T47D (cell line): ENCODE measurements at regions not wholly inside any gene's neighbourhood (a gene's known extent, or its start where the extent isn't known, plus 50 kb on each side); places are given as distances from the start of the nearest gene placed in this dataset.
A peak's percentile ranks its signal among the peaks of the same experiment; 100 is the strongest.
"Not testable (repeated sequence)": the region's sequence is repeated elsewhere in the genome, so short reads cannot be mapped to it uniquely, and the experiment has no call there.

Experiments used
- DNase-seq, 2 experiments: peaks; one replicate each; pipeline versions ENCODE4 v3.0.0 to v3.0.0-alpha.2; 2011 to 2012; ENCODE audit warnings: low read depth in 1 of 2, low spot score in 1 of 2
- JUND ChIP-seq: IDR thresholded peaks from 2 replicates; pipeline ENCODE4 v1.6.1; 2012; ENCODE audit warnings: low read depth
- in situ Hi-C: cut with HindIII; loops from 2 replicates; pipeline ENCODE4 v1.10.0; 2016; ENCODE audit warnings: low sequenced_read_pairs, low pct_unique_long_range_greater_than_20kb

GRCh38 chr2:89058616-89059015 lies 367.1 kb downstream of the RPIA start:
- in situ Hi-C loops, DNase-seq: not testable (repeated sequence)

- in situ Hi-C loops: not testable (repeated sequence)
Measured at GRCh38 chr2:89061174-89061573, 369.7 kb downstream of the RPIA start.

GRCh38 chr2:89076771-89077170 lies 385.3 kb downstream of the RPIA start:
- DNase-seq, in situ Hi-C loops: not testable (repeated sequence)

More at GRCh38 chr2:89061174-89061573, 369.7 kb downstream of the RPIA start:
- DNase-seq: not testable (repeated sequence)

- TF ChIP-seq JUND: 0 out of 2 replicates have a peak, but pooled peaks have one; percentile 26
- in situ Hi-C loops: not testable (repeated sequence)
- peak in 1 of 2 experiments; percentile 80 for DNase-seq
Measured at GRCh38 chr2:89092911-89093310, 401.4 kb downstream of the RPIA start.

GRCh38 chr2:89095060-89095459 lies 403.6 kb downstream of the RPIA start:
- DNase-seq, in situ Hi-C loops: not testable (repeated sequence)

- DNase-seq, in situ Hi-C loops: not testable (repeated sequence)
Measured at GRCh38 chr2:89102587-89102986, 411.1 kb downstream of the RPIA start.

GRCh38 chr2:89106369-89107019 lies 415.0 kb downstream of the RPIA start:
- DNase-seq, in situ Hi-C loops: not testable (repeated sequence)

- in situ Hi-C loops: not testable (repeated sequence)
- peak in 1 of 2 experiments; percentile 1 for DNase-seq
Measured at GRCh38 chr2:89112434-89112833, 421.0 kb downstream of the RPIA start.

- in situ Hi-C loops, DNase-seq: not testable (repeated sequence)
Measured at GRCh38 chr2:89113286-89113685, 421.8 kb downstream of the RPIA start.

GRCh38 chr2:89129440-89129839 lies 438.0 kb downstream of the RPIA start:
- DNase-seq, in situ Hi-C loops: not testable (repeated sequence)

GRCh38 chr2:89130665-89131308 lies 439.3 kb downstream of the RPIA start:
- in situ Hi-C loops, DNase-seq: not testable (repeated sequence)

- DNase-seq, in situ Hi-C loops: not testable (repeated sequence)
Measured at GRCh38 chr2:89142959-89143358, 451.5 kb downstream of the RPIA start.

- in situ Hi-C loops: not testable (repeated sequence)
Measured at GRCh38 chr2:89145342-89145741, 453.9 kb downstream of the RPIA start.

GRCh38 chr2:89148256-89148655 lies 456.8 kb downstream of the RPIA start:
- in situ Hi-C loops, DNase-seq: not testable (repeated sequence)

More at GRCh38 chr2:89145342-89145741, 453.9 kb downstream of the RPIA start:
- peak in 1 of 2 experiments; percentile 18 for DNase-seq

GRCh38 chr2:89151699-89152098 lies 460.2 kb downstream of the RPIA start:
- in situ Hi-C loops, DNase-seq: not testable (repeated sequence)

- DNase-seq, in situ Hi-C loops: not testable (repeated sequence)
Measured at GRCh38 chr2:89152501-89152900, 461.0 kb downstream of the RPIA start.

- in situ Hi-C loops, DNase-seq: not testable (repeated sequence)
Measured at GRCh38 chr2:89153210-89153609, 461.7 kb downstream of the RPIA start.

- in situ Hi-C loops: not testable (repeated sequence)
Measured at GRCh38 chr2:89154247-89154682, 462.8 kb downstream of the RPIA start.

GRCh38 chr2:89160306-89160705 lies 468.8 kb downstream of the RPIA start:
- DNase-seq, in situ Hi-C loops: not testable (repeated sequence)

More at GRCh38 chr2:89154247-89154682, 462.8 kb downstream of the RPIA start:
- DNase-seq: not testable (repeated sequence)
